ENCODE measurements at regions not wholly inside any gene's neighbourhood (a gene's known extent, or its start where the extent isn't known, plus 50 kb on each side); places are given as distances from the start of the nearest gene placed in this dataset.

- Histone ChIP-seq H3K27me3 (ENCODE audit: control insufficient read depth in 4 of 4, insufficient read depth in 4 of 4, low read length in 3 of 4) (no peaks in the 10 kb centered on the region), H3K4me1 (ENCODE audit: control insufficient read depth in 4 of 4, insufficient read depth in 4 of 4, low read length in 3 of 4) (no peaks in the 10 kb centered on the region), H3K9ac (ENCODE audit: low read depth in 1 of 2, low read length in 2 of 2) (no peak overlapping the region), H3K9me3 (ENCODE audit: control insufficient read depth in 4 of 4, low read length in 3 of 4) (no peaks in the 10 kb centered on the region), H3K27ac (ENCODE audit: low read depth in 1 of 2, low read length in 2 of 2) (no peak overlapping the region), H3K36me3 (ENCODE audit: control insufficient read depth in 4 of 4, insufficient read depth in 3 of 4, low read depth in 1 of 4, low read length in 3 of 4) (no peaks in the 10 kb centered on the region), H3K4me3 (ENCODE audit: low read depth in 1 of 3, low read length in 3 of 3) (no peak overlapping the region)
- WGBS: 98% methylated on average over 3 of the region's 3 CpGs
- no peak for DNase-seq (ENCODE audit: low spot score)
- TF ChIP-seq ATF3 (IDR thresholded peaks at IDR 0.05) (no peak), REST (IDR thresholded peaks at IDR 0.05) (no peak), TAF1 (conservative IDR thresholded peaks at IDR 0.05) (no peak), FOXA2 (IDR thresholded peaks at IDR 0.05) (no peak), CTCF (IDR thresholded peaks at IDR 0.05; ENCODE audit: low read depth, low read length, missing input control) (no peak), HNF4G (IDR thresholded peaks at IDR 0.05) (no peak), RXRA (IDR thresholded peaks at IDR 0.05) (no peak), HNF4A (conservative IDR thresholded peaks at IDR 0.05) (no peak), ZBTB33 (IDR thresholded peaks at IDR 0.05) (no peak), GABPA (IDR thresholded peaks at IDR 0.05 in 1 of 2, conservative IDR thresholded peaks at IDR 0.05 in 1 of 2) (no peak), FOXA1 (IDR thresholded peaks at IDR 0.05) (no peak), JUND (IDR thresholded peaks at IDR 0.05) (no peak), MAX (IDR thresholded peaks at IDR 0.05) (no peak), EGR1 (IDR thresholded peaks at IDR 0.05; ENCODE audit: low read depth in 2 of 2) (no peak), SP1 (IDR thresholded peaks at IDR 0.05) (no peak), YY1 (IDR thresholded peaks at IDR 0.05) (no peak), NR2F2 (IDR thresholded peaks at IDR 0.05) (no peak), RAD21 (IDR thresholded peaks at IDR 0.05) (no peak)
These were observed 93.6 kb downstream of the RFC3 start for GRCh38 chr13:33911521-33911920.

All from liver (tissue), 8 donors.